ENCODE measurements at regions not wholly inside any gene's neighbourhood (a gene's known extent, or its start where the extent isn't known, plus 50 kb on each side); places are given as distances from the start of the nearest gene placed in this dataset.

DNA sequence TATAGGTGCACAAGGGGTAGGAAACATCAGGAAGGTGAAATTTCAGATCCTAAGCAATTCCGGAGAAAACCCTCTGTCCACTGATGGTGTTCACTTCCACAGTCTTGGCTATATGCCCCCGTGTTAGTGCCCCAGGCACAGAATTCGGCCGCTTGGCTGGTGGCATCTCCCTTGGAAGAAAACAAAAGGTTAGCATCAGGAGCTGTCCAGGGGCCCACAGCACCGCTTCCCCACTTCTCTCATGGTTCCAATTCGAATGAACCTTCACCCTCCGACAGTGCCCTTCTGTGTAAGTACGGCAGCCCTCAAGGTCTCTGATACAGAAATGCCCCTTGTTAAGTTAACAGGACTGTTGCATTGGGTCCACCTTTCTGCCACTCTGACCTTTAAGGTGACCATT lies 409.0 kb downstream of the GADD45G start:
- H3K27ac Mint-ChIP-seq, result peak overlapping the region in 1 of 6 donors; percentile 33
- peaks cover 27 to 35% (median 30%) of the 10 kb centered on the region in 3 donors for H3K4me1 Mint-ChIP-seq
- no peaks in the 10 kb centered on the region for H3K36me3 Mint-ChIP-seq
- no peaks in the 10 kb centered on the region for H3K9me3 Mint-ChIP-seq
- ATAC-seq (ENCODE audit: low read depth in 2 of 2), result no peak
- DNase-seq, result no peak
- no peaks in the 10 kb centered on the region for H3K27me3 Mint-ChIP-seq
- no peak overlapping the region for H3K4me3 Mint-ChIP-seq

DNA sequence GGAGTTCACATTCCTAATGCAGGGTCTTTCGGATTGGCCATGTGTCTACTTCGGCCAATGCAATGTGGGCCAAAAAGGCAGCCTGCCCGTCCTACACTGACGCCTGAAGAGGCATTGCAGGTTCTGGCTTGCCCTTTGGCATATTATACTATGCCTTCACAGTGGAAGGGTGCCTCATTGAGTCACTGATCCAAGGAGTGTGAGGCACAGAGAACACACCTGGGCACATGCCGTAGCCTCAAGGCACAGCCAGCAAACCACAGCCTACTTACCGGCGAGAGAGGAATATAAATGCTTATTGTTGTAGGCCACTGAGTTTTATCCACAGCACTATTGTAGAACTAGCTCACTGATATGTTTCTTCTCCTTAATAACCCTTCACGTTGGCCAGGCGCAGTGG lies 409.6 kb downstream of the GADD45G start:
- DNase-seq, result no peak
- Mint-ChIP-seq H3K27me3 (no peaks in the 10 kb centered on the region), H3K9me3 (no peaks in the 10 kb centered on the region), H3K4me1 (peaks cover 22 to 30% (median 27%) of the 10 kb centered on the region in 3 donors), H3K27ac (peak overlapping the region in 2 of 6 donors; percentile 46 to 82), H3K36me3 (no peaks in the 10 kb centered on the region), H3K4me3 (peak overlapping the region in 1 of 8 donors; percentile 42)
- no peak for ATAC-seq (ENCODE audit: low read depth in 2 of 2)

DNA sequence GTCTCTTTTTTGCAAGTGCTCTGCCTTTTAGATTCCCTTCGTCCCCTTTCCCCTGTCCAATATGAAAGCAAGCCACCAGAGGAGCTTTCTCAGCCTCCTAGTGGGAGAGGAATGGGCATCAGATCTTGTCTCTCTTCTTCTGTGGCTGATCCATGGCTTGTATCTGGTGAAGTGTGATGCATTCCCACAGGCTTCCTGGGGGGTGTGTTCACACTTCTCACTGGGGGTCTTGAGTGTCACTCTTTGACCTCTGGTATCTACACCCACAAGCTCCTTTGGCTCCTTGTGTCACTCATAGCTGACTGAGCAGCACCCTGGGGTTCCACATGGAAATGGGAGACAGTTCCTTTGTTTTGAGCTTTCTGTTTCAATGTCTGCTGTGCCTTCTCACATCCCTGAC lies 411.5 kb downstream of the GADD45G start:
- H3K9me3 Mint-ChIP-seq, result no peaks in the 10 kb centered on the region
- no peak for ATAC-seq (ENCODE audit: low read depth in 2 of 2)

DNA sequence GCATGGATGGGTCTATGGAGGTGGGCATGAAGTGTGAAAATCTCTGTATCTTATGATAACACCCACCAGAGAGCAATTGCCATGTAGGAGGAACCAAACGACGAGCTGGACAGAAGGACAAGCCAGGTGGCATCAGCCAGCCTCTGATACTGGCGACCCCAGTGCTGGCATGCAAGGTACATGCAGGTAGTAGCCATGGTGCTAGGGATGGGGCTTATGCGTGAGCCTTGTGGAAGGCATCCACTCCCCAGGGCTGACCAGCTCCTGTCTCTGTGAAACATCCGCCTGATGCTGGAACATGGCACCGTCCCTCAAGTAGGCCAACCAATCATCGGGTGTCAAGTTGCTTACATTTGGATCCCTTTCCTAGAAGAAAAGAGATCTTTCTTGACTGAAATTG lies 412.9 kb downstream of the GADD45G start:
- no peak overlapping the region for H3K4me3 Mint-ChIP-seq
- no peaks in the 10 kb centered on the region for H3K27me3 Mint-ChIP-seq
- H3K27ac Mint-ChIP-seq, result peak overlapping the region in 2 of 6 donors; percentile 27 to 57
- no peaks in the 10 kb centered on the region for H3K9me3 Mint-ChIP-seq
- H3K36me3 Mint-ChIP-seq, result no peaks in the 10 kb centered on the region
- peaks cover 22 to 37% (median 36%) of the 10 kb centered on the region in 3 donors for H3K4me1 Mint-ChIP-seq
- DNase-seq, result no peak
- no peak for ATAC-seq (ENCODE audit: low read depth in 2 of 2)

More for the DNA sequence above, 411.5 kb downstream of the GADD45G start:
- no peak for DNase-seq
- peak overlapping the region in 2 of 6 donors; percentile 5 to 66 for H3K27ac Mint-ChIP-seq
- no peaks in the 10 kb centered on the region for H3K36me3 Mint-ChIP-seq
- no peaks in the 10 kb centered on the region for H3K27me3 Mint-ChIP-seq
- H3K4me3 Mint-ChIP-seq, result no peak overlapping the region
- peaks cover 18 to 23% (median 23%) of the 10 kb centered on the region in 3 donors for H3K4me1 Mint-ChIP-seq

DNA sequence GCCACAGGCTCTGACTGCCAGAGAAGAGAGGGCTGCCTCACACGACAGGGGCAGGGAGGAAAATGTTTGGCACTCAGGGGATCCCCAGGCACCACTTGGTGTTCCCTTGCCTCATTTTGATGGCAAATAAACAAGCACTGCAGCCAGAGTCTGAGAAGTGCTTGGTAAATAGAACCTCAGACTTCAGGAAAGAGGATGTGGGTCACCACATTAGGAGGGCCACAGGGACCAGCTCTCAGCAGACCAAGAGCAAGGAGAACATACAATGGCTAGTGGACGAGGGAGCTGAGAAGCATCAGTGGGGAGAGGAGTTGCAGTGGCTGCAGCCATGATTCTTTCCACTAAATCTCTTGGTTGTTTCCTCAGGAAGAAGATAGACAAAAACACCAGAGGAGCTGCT lies 413.9 kb downstream of the GADD45G start:
- peak overlapping the region in 2 of 6 donors; percentile 21 to 29 for H3K27ac Mint-ChIP-seq
- no peaks in the 10 kb centered on the region for H3K9me3 Mint-ChIP-seq
- H3K27me3 Mint-ChIP-seq, result no peaks in the 10 kb centered on the region
- DNase-seq (no peak), ATAC-seq (ENCODE audit: low read depth in 2 of 2) (no peak)
- H3K36me3 Mint-ChIP-seq, result no peaks in the 10 kb centered on the region
- H3K4me1 Mint-ChIP-seq, result peaks cover 31 to 47% (median 44%) of the 10 kb centered on the region in 3 donors
- H3K4me3 Mint-ChIP-seq, result peak overlapping the region in 2 of 8 donors; percentile 20 to 54

DNA sequence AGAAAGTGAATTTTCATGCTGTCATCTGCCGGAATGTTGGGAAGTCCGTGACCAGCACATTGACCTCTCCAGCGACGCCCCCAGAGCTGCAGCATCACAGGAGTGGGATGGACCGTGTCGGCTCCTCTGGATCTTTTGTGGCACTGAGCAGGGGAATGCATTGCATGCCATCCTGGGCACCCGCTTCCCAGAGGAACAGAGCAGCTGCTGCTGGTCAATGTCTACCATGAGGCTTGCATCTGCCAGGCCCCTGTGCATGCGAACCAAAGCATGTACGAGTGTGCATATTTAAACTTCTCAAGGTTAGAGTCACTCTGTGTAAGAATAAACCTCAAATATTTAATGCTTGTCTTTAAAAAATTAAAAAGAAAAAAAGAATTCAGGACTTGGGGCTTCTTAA lies 414.8 kb downstream of the GADD45G start:
- H3K9me3 Mint-ChIP-seq, result no peaks in the 10 kb centered on the region

DNA sequence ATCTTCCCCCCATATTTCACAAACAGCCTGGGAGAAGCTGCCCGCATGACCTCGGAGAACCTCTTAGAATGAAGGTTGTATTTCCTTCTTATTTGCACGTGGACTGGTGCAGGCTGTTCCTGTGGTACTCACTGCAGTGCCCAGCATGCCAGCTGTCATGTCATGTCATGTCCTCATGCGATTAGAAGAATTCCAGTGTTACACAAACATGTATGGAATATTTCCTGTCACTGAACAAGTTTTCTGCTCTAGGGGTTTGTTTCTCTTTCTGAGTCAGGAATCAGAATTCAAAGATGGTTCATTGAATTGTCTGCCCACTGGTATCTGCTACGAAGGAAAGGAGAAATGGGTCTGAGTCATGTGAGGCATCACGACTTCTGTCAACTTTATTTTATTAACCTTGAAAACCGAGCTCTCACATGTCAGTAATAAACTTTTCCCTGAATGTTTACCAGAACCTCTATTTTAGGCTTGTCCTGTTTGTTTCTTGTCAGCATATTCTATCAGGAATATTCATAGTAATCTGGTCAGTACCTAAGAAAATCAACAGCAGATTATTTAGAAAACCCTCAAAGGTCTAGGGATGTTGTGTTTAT lies 415.6 kb downstream of the GADD45G start:
- no peaks in the 10 kb centered on the region for H3K9me3 Mint-ChIP-seq
- H3K4me1 Mint-ChIP-seq, result peaks cover 48 to 64% (median 61%) of the 10 kb centered on the region in 3 donors
- ATAC-seq (ENCODE audit: low read depth in 2 of 2) (no peak), DNase-seq (no peak)
- no peaks in the 10 kb centered on the region for H3K27me3 Mint-ChIP-seq
- H3K4me3 Mint-ChIP-seq, result no peak overlapping the region
- no peaks in the 10 kb centered on the region for H3K36me3 Mint-ChIP-seq
- peak overlapping the region in 1 of 6 donors; percentile 86 for H3K27ac Mint-ChIP-seq

More for the DNA sequence above, 414.8 kb downstream of the GADD45G start:
- Mint-ChIP-seq H3K27ac (no peak overlapping the region), H3K4me3 (no peak overlapping the region), H3K4me1 (peaks cover 41 to 57% (median 53%) of the 10 kb centered on the region in 3 donors), H3K36me3 (no peaks in the 10 kb centered on the region), H3K27me3 (no peaks in the 10 kb centered on the region)
- DNase-seq, result no peak
- no peak for ATAC-seq (ENCODE audit: low read depth in 2 of 2)

DNA sequence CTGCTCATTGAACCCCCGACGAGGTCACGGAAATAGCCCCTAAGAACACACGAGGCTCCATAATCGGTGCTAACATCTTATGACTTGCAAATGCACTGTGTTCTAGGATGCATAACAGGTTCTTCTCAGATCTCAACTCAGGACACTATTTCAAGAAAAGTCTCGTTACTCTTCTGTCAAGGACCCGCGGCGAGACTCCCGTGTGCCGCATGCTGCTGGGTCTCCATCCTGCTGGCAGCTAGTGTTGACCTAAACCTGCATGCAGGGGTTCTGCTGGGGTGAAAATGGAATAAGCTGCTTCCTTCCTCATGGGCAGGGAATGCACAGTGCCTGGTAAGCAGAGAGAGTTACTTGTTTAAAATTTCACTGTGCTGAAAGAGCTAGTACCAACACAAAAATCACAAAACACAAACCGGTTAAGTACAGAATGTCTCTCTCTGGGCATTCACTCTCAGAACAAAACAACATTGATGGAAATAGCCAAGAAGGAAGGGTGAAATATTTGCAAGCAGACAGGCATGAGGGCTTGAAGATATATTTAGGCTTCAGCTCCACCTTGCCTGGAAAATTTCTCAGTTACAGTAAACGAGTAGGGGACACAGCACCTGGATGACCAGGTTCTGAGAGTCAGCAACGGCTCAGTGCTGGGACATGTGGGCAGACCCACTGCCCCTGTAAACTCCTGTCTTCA lies 416.5 kb downstream of the GADD45G start:
- Mint-ChIP-seq H3K9me3 (no peaks in the 10 kb centered on the region), H3K4me3 (peak overlapping the region in 3 of 8 donors; percentile 22 to 61 (median 30)), H3K27ac (peak overlapping the region in 5 of 6 donors; percentile 41 to 91 (median 65)), H3K36me3 (no peaks in the 10 kb centered on the region), H3K27me3 (no peaks in the 10 kb centered on the region), H3K4me1 (peaks cover 52 to 71% (median 71%) of the 10 kb centered on the region in 3 donors)
- no peak for DNase-seq
- ATAC-seq (ENCODE audit: low read depth in 2 of 2), result no peak

DNA sequence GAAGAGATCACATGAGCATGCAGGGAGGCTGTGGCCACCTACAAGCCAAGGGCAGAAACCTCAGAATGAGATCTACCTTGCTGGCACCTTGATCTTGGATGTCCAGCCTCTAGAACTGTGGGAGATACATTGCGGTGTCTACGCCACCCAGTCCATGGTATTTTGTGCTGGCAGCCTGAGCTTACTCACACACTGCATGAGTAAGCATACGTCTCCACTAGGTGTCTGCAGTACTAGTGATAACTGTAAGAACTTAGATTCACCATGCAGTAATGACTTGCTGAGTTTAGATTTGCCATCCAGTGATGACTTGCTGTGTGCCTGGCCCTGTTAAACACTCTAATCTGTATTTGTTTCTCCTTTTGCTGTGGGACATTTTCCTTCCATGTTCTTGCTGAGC lies 417.7 kb downstream of the GADD45G start:
- Mint-ChIP-seq H3K27ac (peak overlapping the region; percentile 57 to 99 (median 91)), H3K4me3 (peak overlapping the region in 3 of 8 donors; percentile 26 to 39 (median 29)), H3K36me3 (no peaks in the 10 kb centered on the region), H3K9me3 (no peaks in the 10 kb centered on the region), H3K4me1 (peaks cover 53 to 71% (median 67%) of the 10 kb centered on the region in 3 donors), H3K27me3 (no peaks in the 10 kb centered on the region)
- ATAC-seq (ENCODE audit: low read depth in 2 of 2) (no peak), DNase-seq (no peak)

DNA sequence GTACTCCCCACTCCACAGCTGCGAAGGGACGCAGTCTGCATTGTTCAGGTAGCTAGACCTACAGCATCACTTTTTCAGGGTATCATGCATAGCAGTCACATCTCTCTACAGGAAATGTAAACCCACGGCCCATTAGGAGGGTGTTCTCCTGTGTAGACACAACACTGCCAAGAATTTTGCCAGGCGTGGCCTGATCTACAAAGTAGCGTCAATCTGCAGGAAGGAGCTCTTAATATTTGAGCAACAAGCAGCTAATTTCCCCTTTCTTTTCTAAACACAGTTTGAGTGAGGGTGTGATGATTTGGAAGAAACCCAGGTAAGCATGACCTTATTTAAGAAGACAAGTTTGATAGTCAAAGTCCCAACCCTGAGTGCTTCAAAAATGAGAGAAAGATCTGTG lies 419.0 kb downstream of the GADD45G start:
- DNase-seq, result peak; percentile 64
- Mint-ChIP-seq H3K36me3 (no peaks in the 10 kb centered on the region), H3K9me3 (no peaks in the 10 kb centered on the region), H3K4me1 (peaks cover 46 to 61% (median 57%) of the 10 kb centered on the region in 3 donors), H3K27ac (peak overlapping the region; percentile 87 to 99 (median 96)), H3K27me3 (no peaks in the 10 kb centered on the region), H3K4me3 (peak overlapping the region in 7 of 8 donors; percentile 29 to 90 (median 85))
- ATAC-seq (ENCODE audit: low read depth in 2 of 2), result peak; percentile 55 to 60

DNA sequence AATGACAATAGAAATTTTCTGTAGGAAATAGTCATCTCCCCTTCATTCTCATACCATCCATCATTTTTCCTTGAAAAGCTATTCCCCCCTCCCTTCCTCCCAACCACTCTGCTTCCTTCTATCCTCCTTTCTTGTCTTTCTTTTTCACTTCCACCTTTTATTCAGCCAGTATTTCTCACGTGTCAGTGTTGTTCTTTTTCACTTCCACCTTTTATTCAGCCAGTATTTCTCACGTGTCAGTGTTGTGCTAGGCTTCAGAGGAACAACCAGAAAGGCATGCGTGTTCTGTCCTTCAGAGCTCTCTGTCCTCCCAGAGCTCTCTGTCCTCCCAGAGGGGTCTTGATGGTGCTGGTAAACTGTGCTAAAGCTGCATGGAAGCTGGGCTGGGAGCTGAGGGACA lies 419.6 kb downstream of the GADD45G start:
- Mint-ChIP-seq H3K9me3 (no peaks in the 10 kb centered on the region), H3K4me1 (peaks cover 45 to 60% (median 55%) of the 10 kb centered on the region in 3 donors), H3K27ac (peak overlapping the region; percentile 25 to 99 (median 96)), H3K36me3 (no peaks in the 10 kb centered on the region), H3K27me3 (no peaks in the 10 kb centered on the region), H3K4me3 (peak overlapping the region; percentile 29 to 91 (median 86))
- DNase-seq, result peak; percentile 75
- peak; percentile 86 to 88 for ATAC-seq (ENCODE audit: low read depth in 2 of 2)

DNA sequence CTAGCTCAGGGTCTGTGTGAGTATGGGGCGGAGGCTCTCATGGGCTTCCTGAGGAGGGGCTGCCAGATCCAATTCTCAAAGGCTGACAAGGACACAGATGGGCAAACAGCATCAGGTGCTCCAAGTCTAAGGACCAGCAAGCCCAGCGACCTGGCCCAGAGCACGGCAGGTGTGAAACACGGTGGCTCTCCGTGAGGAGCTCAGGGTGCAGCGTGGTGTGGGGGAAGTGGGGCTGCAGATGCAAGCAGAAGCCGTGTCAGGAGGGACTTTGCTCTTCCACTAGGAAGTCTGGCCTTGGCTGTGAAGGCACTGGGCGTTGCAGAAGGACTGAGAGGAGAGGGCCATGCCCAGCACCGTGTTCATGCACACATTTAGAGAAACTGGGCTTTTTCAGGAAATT lies 420.0 kb downstream of the GADD45G start:
- no peaks in the 10 kb centered on the region for H3K27me3 Mint-ChIP-seq
- peak overlapping the region; percentile 29 to 91 (median 86) for H3K4me3 Mint-ChIP-seq
- peak; percentile 40 to 45 for ATAC-seq (ENCODE audit: low read depth in 2 of 2)
- peak overlapping the region; percentile 25 to 99 (median 96) for H3K27ac Mint-ChIP-seq
- DNase-seq, result no peak
- H3K4me1 Mint-ChIP-seq, result peaks cover 47 to 60% (median 55%) of the 10 kb centered on the region in 3 donors
- no peaks in the 10 kb centered on the region for H3K9me3 Mint-ChIP-seq
- no peaks in the 10 kb centered on the region for H3K36me3 Mint-ChIP-seq

DNA sequence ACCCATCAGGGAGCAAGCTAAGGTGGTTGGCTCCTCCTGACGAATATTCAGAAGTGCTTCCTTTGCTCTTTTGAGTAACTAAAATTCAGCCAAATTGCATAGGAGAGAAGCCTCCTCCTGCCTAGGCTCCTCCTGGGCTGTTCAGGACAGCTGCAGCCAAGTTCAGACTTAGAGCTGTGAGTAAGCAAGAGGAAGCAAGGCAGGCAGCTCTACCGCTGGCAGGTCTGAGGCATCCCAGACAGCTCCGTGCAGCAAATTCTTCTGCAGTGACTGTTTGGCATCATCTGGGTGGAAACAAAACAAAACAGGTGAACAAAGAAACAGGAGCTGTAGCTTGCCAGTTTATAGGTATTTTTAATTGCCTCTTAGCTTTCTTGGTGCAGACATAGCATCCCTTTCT lies 421.0 kb downstream of the GADD45G start:
- Mint-ChIP-seq H3K4me3 (peak overlapping the region in 3 of 8 donors; percentile 35 to 85 (median 75)), H3K27me3 (no peaks in the 10 kb centered on the region), H3K9me3 (no peaks in the 10 kb centered on the region), H3K36me3 (no peaks in the 10 kb centered on the region), H3K27ac (peak overlapping the region in 5 of 6 donors; percentile 57 to 98 (median 58)), H3K4me1 (peaks cover 48 to 59% (median 53%) of the 10 kb centered on the region in 3 donors)
- peak; percentile 9 for DNase-seq
- no peak for ATAC-seq (ENCODE audit: low read depth in 2 of 2)

DNA sequence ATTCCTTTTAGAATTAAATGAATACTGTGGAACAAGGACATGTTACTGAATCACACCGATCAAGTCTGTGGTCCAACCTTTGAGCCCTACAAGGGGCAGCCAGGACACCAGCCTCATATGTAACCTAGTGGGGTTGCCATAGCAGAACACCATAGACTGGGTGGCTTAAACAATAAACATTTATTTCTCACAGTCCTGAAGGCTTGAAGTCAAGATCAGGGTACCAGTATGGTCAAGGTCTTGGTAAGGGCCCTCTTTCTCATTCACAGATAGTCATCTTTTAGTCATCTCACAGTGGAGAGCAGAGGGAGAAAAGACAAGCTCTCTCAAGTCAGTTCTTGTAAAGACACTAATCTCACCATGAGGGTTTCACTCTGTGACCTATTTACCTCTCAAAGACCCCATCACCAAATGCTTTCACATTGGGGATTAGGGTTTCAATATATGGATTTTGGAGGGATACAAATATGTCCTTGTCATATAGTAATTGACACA lies 422.5 kb downstream of the GADD45G start:
- no peaks in the 10 kb centered on the region for H3K9me3 Mint-ChIP-seq
- no peak for ATAC-seq (ENCODE audit: low read depth in 2 of 2)
- no peaks in the 10 kb centered on the region for H3K36me3 Mint-ChIP-seq
- H3K4me1 Mint-ChIP-seq, result peaks cover 37 to 45% (median 43%) of the 10 kb centered on the region in 3 donors
- H3K4me3 Mint-ChIP-seq, result no peak overlapping the region
- H3K27ac Mint-ChIP-seq, result no peak overlapping the region
- DNase-seq, result no peak
- no peaks in the 10 kb centered on the region for H3K27me3 Mint-ChIP-seq
